ENCODE measurements at regions not wholly inside any gene's neighbourhood (a gene's known extent, or its start where the extent isn't known, plus 50 kb on each side); places are given as distances from the start of the nearest gene placed in this dataset.
"Not testable (repeated sequence)": the region's sequence is repeated elsewhere in the genome, so short reads cannot be mapped to it uniquely, and the experiment has no call there.

GRCh38 chr2:10229462-10230099 is 73.1 kb upstream of the HPCAL1 start:
- H3K4me1 ChIP-seq = no peaks in the 10 kb centered on the region

GRCh38 chr2:10230499-10230898 is 72.2 kb upstream of the HPCAL1 start:
- Histone ChIP-seq H3K27ac (no peak overlapping the region), H3K4me3 (no peak overlapping the region), H3K4me1 (no peaks in the 10 kb centered on the region), H3K9me3 (no peaks in the 10 kb centered on the region), H3K27me3 (peaks cover 0 to 2% (median 0%) of the 10 kb centered on the region in 4 donors), H3K36me3 (no peaks in the 10 kb centered on the region)
- no peak for TF ChIP-seq POLR2A (IDR thresholded peaks at IDR 0.05)
- TF ChIP-seq CTCF (IDR thresholded peaks at IDR 0.05) = no peak
- DNase-seq = no peak
- intact Hi-C loops (cut with DNase I) = no loop called here
- WGBS, 2 donors = 81 to 84% methylated on average over 5 of the region's 5 CpGs

More at GRCh38 chr2:10229462-10230099, 73.1 kb upstream of the HPCAL1 start:
- 72 to 73% methylated on average over 9 of the region's 9 CpGs for WGBS, 2 donors
- no peak for TF ChIP-seq POLR2A (IDR thresholded peaks at IDR 0.05)
- TF ChIP-seq CTCF (IDR thresholded peaks at IDR 0.05) = no peak
- no peaks in the 10 kb centered on the region for H3K27me3 ChIP-seq
- no peak overlapping the region for H3K4me3 ChIP-seq
- DNase-seq = no peak
- no peaks in the 10 kb centered on the region for H3K36me3 ChIP-seq
- no peaks in the 10 kb centered on the region for H3K9me3 ChIP-seq
- intact Hi-C loops (cut with DNase I) = no loop called here
- no peak overlapping the region for H3K27ac ChIP-seq

- DNase-seq; H3K27ac ChIP-seq; H3K27me3 ChIP-seq; H3K4me1 ChIP-seq; intact Hi-C loops (cut with DNase I); H3K36me3 ChIP-seq; H3K9me3 ChIP-seq; H3K4me3 ChIP-seq: not testable (repeated sequence)
- 82 to 94% methylated on average over 6 to 10 of the region's 11 CpGs for WGBS, 2 donors
These were observed 71.8 kb upstream of the HPCAL1 start for GRCh38 chr2:10230921-10231320.

- Histone ChIP-seq H3K4me3 (no peak overlapping the region), H3K27ac (no peak overlapping the region), H3K36me3 (no peaks in the 10 kb centered on the region), H3K9me3 (no peaks in the 10 kb centered on the region), H3K4me1 (no peaks in the 10 kb centered on the region), H3K27me3 (peaks cover 0 to 11% (median 0%) of the 10 kb centered on the region in 4 donors)
- intact Hi-C loops (cut with DNase I) = no loop called here
- WGBS, 2 donors = 83 to 90% methylated on average over 9 to 10 of the region's 14 CpGs
- no peak for DNase-seq
- no peak for TF ChIP-seq CTCF (IDR thresholded peaks at IDR 0.05)
- TF ChIP-seq POLR2A (IDR thresholded peaks at IDR 0.05) = no peak
These were observed 71.1 kb upstream of the HPCAL1 start for GRCh38 chr2:10231551-10232085.

GRCh38 chr2:10232096-10232815 is 70.4 kb upstream of the HPCAL1 start:
- H3K9me3 ChIP-seq = no peaks in the 10 kb centered on the region
- H3K4me3 ChIP-seq = no peak overlapping the region
- no peak for DNase-seq
- no peaks in the 10 kb centered on the region for H3K36me3 ChIP-seq
- H3K4me1 ChIP-seq = no peaks in the 10 kb centered on the region
- H3K27ac ChIP-seq = no peak overlapping the region
- intact Hi-C loops (cut with DNase I) = no loop called here
- 83 to 90% methylated on average over 20 to 23 of the region's 23 CpGs for WGBS, 2 donors
- H3K27me3 ChIP-seq = peaks cover 0 to 11% (median 0%) of the 10 kb centered on the region in 4 donors
- no peak for TF ChIP-seq CTCF (IDR thresholded peaks at IDR 0.05)
